H9 (cell line): ENCODE measurements at regions not wholly inside any gene's neighbourhood (a gene's known extent, or its start where the extent isn't known, plus 50 kb on each side); places are given as distances from the start of the nearest gene placed in this dataset.

Experiments used
- DNase-seq: peaks from one replicate; pipeline ENCODE4 v3.0.0-alpha.2; 2017
- H2AFZ ChIP-seq: one replicate; pipeline ENCODE4 v1.6.1; 2013; ENCODE audit warnings: mild to moderate bottlenecking, low read length, control low read depth, moderate library complexity
- H2AK5ac ChIP-seq: 2 replicates; pipeline ENCODE4 v1.6.1; 2013; ENCODE audit warnings: low read length, control low read depth, mixed read lengths; ENCODE audit not compliant: insufficient read length
- H2BK120ac ChIP-seq: one replicate; pipeline ENCODE4 v1.6.1; 2013; ENCODE audit warnings: low read depth, mild to moderate bottlenecking, low read length, control low read depth, inconsistent platforms; ENCODE audit not compliant: poor library complexity, severe bottlenecking
- H2BK12ac ChIP-seq: 2 replicates; pipeline ENCODE4 v1.6.1; 2013; ENCODE audit warnings: low read length, control low read depth, mixed read lengths, low read depth; ENCODE audit not compliant: insufficient read length
- H2BK15ac ChIP-seq: 2 replicates; pipeline ENCODE4 v1.6.1; 2013; ENCODE audit warnings: low read depth, low read length, control low read depth
- H2BK20ac ChIP-seq: one replicate; pipeline ENCODE4 v1.6.1; 2013; ENCODE audit warnings: low read depth, mild to moderate bottlenecking, low read length, control low read depth, inconsistent platforms; ENCODE audit not compliant: poor library complexity, severe bottlenecking
- H2BK5ac ChIP-seq: 2 replicates; pipeline ENCODE4 v1.6.1; 2013; ENCODE audit warnings: low read length, control low read depth, mixed read lengths; ENCODE audit not compliant: insufficient read length
- H3K14ac ChIP-seq: 2 replicates; pipeline ENCODE4 v1.6.1; 2013; ENCODE audit warnings: low read length, control low read depth; ENCODE audit not compliant: insufficient read depth
- H3K18ac ChIP-seq: 2 replicates; pipeline ENCODE4 v1.6.1; 2013; ENCODE audit warnings: low read depth, mild to moderate bottlenecking, mixed read lengths, low read length, control low read depth; ENCODE audit not compliant: insufficient read length
- H3K23ac ChIP-seq: 2 replicates; pipeline ENCODE4 v1.6.1; 2013; ENCODE audit warnings: low read length, control low read depth, mixed read lengths, low read depth; ENCODE audit not compliant: insufficient read length
- H3K23me2 ChIP-seq: 2 replicates; pipeline ENCODE4 v1.6.1; 2013; ENCODE audit warnings: low read depth, mild to moderate bottlenecking, mixed read lengths, low read length, control low read depth; ENCODE audit not compliant: insufficient read length, poor library complexity, severe bottlenecking
- H3K27ac ChIP-seq: 2 replicates; pipeline ENCODE4 v1.5.1; 2013; ENCODE audit warnings: low read length, control low read depth, mixed read lengths, low read depth; ENCODE audit not compliant: insufficient read length
- H3K27me3 ChIP-seq: 2 replicates; pipeline ENCODE4 v1.6.1; 2013; ENCODE audit warnings: low read length, control low read depth, inconsistent platforms; ENCODE audit not compliant: insufficient read depth
- H3K4ac ChIP-seq: 2 replicates; pipeline ENCODE4 v1.6.1; 2013; ENCODE audit warnings: low read depth, mild to moderate bottlenecking, control low read depth, inconsistent platforms, low read length, moderate library complexity
- H3K4me1 ChIP-seq: 2 replicates; pipeline ENCODE4 v1.6.1; 2013; ENCODE audit warnings: low read length, control low read depth, inconsistent platforms; ENCODE audit not compliant: insufficient read depth
- H3K4me2 ChIP-seq: 2 replicates; pipeline ENCODE4 v1.6.1; 2013; ENCODE audit warnings: low read length, control low read depth, mixed read lengths; ENCODE audit not compliant: insufficient read length, insufficient read depth
- H3K56ac ChIP-seq: 2 replicates; pipeline ENCODE4 v1.6.1; 2013; ENCODE audit warnings: low read depth, mild to moderate bottlenecking, mixed read lengths, low read length, control low read depth; ENCODE audit not compliant: insufficient read length
- H3K79me1 ChIP-seq: 2 replicates; pipeline ENCODE4 v1.6.1; 2013; ENCODE audit warnings: low read depth, mild to moderate bottlenecking, moderate library complexity, low read length, control low read depth, inconsistent platforms; ENCODE audit not compliant: insufficient read depth, poor library complexity, severe bottlenecking
- H3K79me2 ChIP-seq: 2 replicates; pipeline ENCODE4 v1.6.1; 2013; ENCODE audit warnings: low read length, control low read depth, inconsistent platforms; ENCODE audit not compliant: insufficient read depth
- H3K9ac ChIP-seq: 2 replicates; pipeline ENCODE4 v1.6.1; 2013; ENCODE audit warnings: low read length, control low read depth, mixed read lengths; ENCODE audit not compliant: insufficient read length; ENCODE audit errors: extremely low read depth
- H3K9me3 ChIP-seq: one replicate; pipeline ENCODE4 v1.6.1; 2013; ENCODE audit warnings: low read depth, low read length, inconsistent platforms; ENCODE audit not compliant: control insufficient read depth
- H3T11ph ChIP-seq: one replicate; pipeline ENCODE4 v1.6.1; 2013; ENCODE audit warnings: mild to moderate bottlenecking, low read length, control low read depth, inconsistent platforms
- H4K20me1 ChIP-seq: one replicate; pipeline ENCODE4 v1.6.1; 2013; ENCODE audit not compliant: control insufficient read depth, insufficient read length, insufficient read depth
- H4K5ac ChIP-seq: 2 replicates; pipeline ENCODE4 v1.6.1; 2013; ENCODE audit warnings: low read depth, mild to moderate bottlenecking, mixed read lengths, low read length, control low read depth; ENCODE audit not compliant: insufficient read length
- H4K8ac ChIP-seq: replicated peaks from 2 replicates; pipeline ENCODE4 v1.6.1; 2013; ENCODE audit warnings: low read length, control low read depth, mixed read lengths, low read depth; ENCODE audit not compliant: insufficient read length
- H4K91ac ChIP-seq: 2 replicates; pipeline ENCODE4 v1.6.1; 2013; ENCODE audit warnings: low read depth, mild to moderate bottlenecking, moderate library complexity, mixed read lengths, low read length, control low read depth; ENCODE audit not compliant: insufficient read length
- H3K27ac Mint-ChIP-seq, 3 experiments: 2 replicates in 2 of 3; 3 replicates in 1 of 3; pipeline ENCODE4 v1.8.0; 2020 to 2021; ENCODE audit warnings: mixed read lengths in 3 of 3, mild to moderate bottlenecking in 1 of 3, moderate library complexity in 1 of 3
- H3K27me3 Mint-ChIP-seq: 2 replicates; pipeline ENCODE4 v1.8.0; 2021; ENCODE audit warnings: low read depth, mild to moderate bottlenecking, moderate library complexity, mixed read lengths
- H3K36me3 Mint-ChIP-seq, 3 experiments: 2 replicates in 2 of 3; 3 replicates in 1 of 3; pipeline ENCODE4 v1.8.0; 2020 to 2021; ENCODE audit warnings: low read depth in 3 of 3, mixed read lengths in 3 of 3; ENCODE audit not compliant: insufficient read depth in 1 of 3
- H3K4me1 Mint-ChIP-seq, 2 experiments: 2 replicates each; pipeline ENCODE4 v1.8.0; 2020; ENCODE audit warnings: mixed read lengths in 2 of 2
- H3K4me3 Mint-ChIP-seq, 2 experiments: 2 replicates in 1 of 2; 3 replicates in 1 of 2; pipeline ENCODE4 v1.8.0; 2020 to 2021; ENCODE audit warnings: mild to moderate bottlenecking in 2 of 2, mixed read lengths in 2 of 2, moderate library complexity in 1 of 2
- H3K9me3 Mint-ChIP-seq, 2 experiments: 2 replicates in 1 of 2; 3 replicates in 1 of 2; pipeline ENCODE4 v1.8.0; 2020; ENCODE audit warnings: mild to moderate bottlenecking in 2 of 2, mixed read lengths in 2 of 2, moderate library complexity in 1 of 2
- CTCF ChIP-seq: fragments of 200-600 bp; sonication (generic); conservative IDR thresholded peaks from 3 replicates; pipeline ENCODE4 v1.8.0; 2021; ENCODE audit warnings: antibody characterized with exemption, mild to moderate bottlenecking
- WGBS: extraction: QIAGEN DNeasy Blood & Tissue Kit; methylation state at CpG from one replicate; pipeline ENCODE4 v1.1.7; 2013; ENCODE audit warnings: missing lambda C conversion rate, low lambda C conversion rate, mixed read lengths; ENCODE audit not compliant: insufficient read length; ENCODE audit errors: extremely low coverage; 5-methylcytosine and 5-hydroxymethylcytosine counted together

GRCh38 chr18:75660932-75661331 lies 233.4 kb upstream of the SMIM21 start:
- no peak overlapping the region for H2BK12ac ChIP-seq
- no peak overlapping the region for H3K14ac ChIP-seq
- no peaks in the 10 kb centered on the region for H3K27me3 ChIP-seq
- peaks cover 12 to 23% of the 10 kb centered on the region in 2 experiments for H3K4me1 Mint-ChIP-seq
- H3K9me3 ChIP-seq: peaks cover 7% of the 10 kb centered on the region
- no peak overlapping the region for H4K5ac ChIP-seq
- H3K9ac ChIP-seq: no peak overlapping the region
- H3K27ac ChIP-seq: no peak overlapping the region
- H3K27me3 Mint-ChIP-seq: no peaks in the 10 kb centered on the region
- H3K4me3 Mint-ChIP-seq: no peak overlapping the region
- H3K23me2 ChIP-seq: no peaks in the 10 kb centered on the region
- H3K79me1 ChIP-seq: no peaks in the 10 kb centered on the region
- no peaks in the 10 kb centered on the region for H4K20me1 ChIP-seq
- peaks cover 21 to 38% (median 23%) of the 10 kb centered on the region in 3 experiments for H3K36me3 Mint-ChIP-seq
- H2BK15ac ChIP-seq: no peak overlapping the region
- no peak overlapping the region for H2BK5ac ChIP-seq
- H2BK20ac ChIP-seq: no peak overlapping the region
- no peak overlapping the region for H2AFZ ChIP-seq
- no CpG with 5 or more reads among the region's 1 CpG for WGBS
- no peak overlapping the region for H3K23ac ChIP-seq
- no peak overlapping the region for H3T11ph ChIP-seq
- H2BK120ac ChIP-seq: no peak overlapping the region
- H3K4me1 ChIP-seq: peaks cover 9% of the 10 kb centered on the region; the same call in 1 of the 2 replicates
- no peak overlapping the region for H3K4ac ChIP-seq
- H3K27ac Mint-ChIP-seq: no peak overlapping the region
- TF ChIP-seq CTCF: no peak
- H4K91ac ChIP-seq: no peak overlapping the region
- no peak overlapping the region for H3K56ac ChIP-seq
- no peaks in the 10 kb centered on the region for H3K79me2 ChIP-seq
- no peak overlapping the region for H2AK5ac ChIP-seq
- no peak overlapping the region for H4K8ac ChIP-seq
- H3K18ac ChIP-seq: no peak overlapping the region
- peaks cover 39 to 46% of the 10 kb centered on the region in 2 experiments for H3K9me3 Mint-ChIP-seq
- no peak overlapping the region for H3K4me2 ChIP-seq
- no peak for DNase-seq
